ENCODE measurements at regions not wholly inside any gene's neighbourhood (a gene's known extent, or its start where the extent isn't known, plus 50 kb on each side); places are given as distances from the start of the nearest gene placed in this dataset.

- DNase-seq (ENCODE audit: low read depth), result no peak
These were observed 140.8 kb downstream of the IRX1 start for GRCh38 chr5:3736466-3736865.

- DNase-seq (ENCODE audit: low read depth), result no peak
These were observed 141.3 kb downstream of the IRX1 start for GRCh38 chr5:3736926-3737325.

- DNase-seq (ENCODE audit: low read depth), result no peak
These were observed 143.3 kb downstream of the IRX1 start for GRCh38 chr5:3738919-3739318.

GRCh38 chr5:3740546-3741373, 145.1 kb downstream of the IRX1 start:
- DNase-seq (ENCODE audit: low read depth), result no peak

- DNase-seq (ENCODE audit: low read depth), result no peak
These were observed 145.7 kb downstream of the IRX1 start for GRCh38 chr5:3741374-3741770.

- DNase-seq (ENCODE audit: low read depth), result no peak
These were observed 147.1 kb downstream of the IRX1 start for GRCh38 chr5:3742750-3743149.

- no peak for DNase-seq (ENCODE audit: low read depth)
These were observed 156.2 kb downstream of the IRX1 start for GRCh38 chr5:3751846-3752245.

GRCh38 chr5:3778000-3778550, 182.4 kb downstream of the IRX1 start:
- DNase-seq (ENCODE audit: low read depth), result no peak

GRCh38 chr5:3778945-3779344, 183.3 kb downstream of the IRX1 start:
- no peak for DNase-seq (ENCODE audit: low read depth)

- no peak for DNase-seq (ENCODE audit: low read depth)
These were observed 184.6 kb downstream of the IRX1 start for GRCh38 chr5:3780278-3780677.

- DNase-seq (ENCODE audit: low read depth), result no peak
These were observed 185.3 kb downstream of the IRX1 start for GRCh38 chr5:3780907-3781306.

GRCh38 chr5:3784854-3785253, 189.2 kb downstream of the IRX1 start:
- DNase-seq (ENCODE audit: low read depth), result no peak

- no peak for DNase-seq (ENCODE audit: low read depth)
These were observed 190.5 kb downstream of the IRX1 start for GRCh38 chr5:3786165-3786564.

GRCh38 chr5:3786891-3787430, 191.3 kb downstream of the IRX1 start:
- DNase-seq (ENCODE audit: low read depth), result no peak

GRCh38 chr5:3787604-3788003, 192.0 kb downstream of the IRX1 start:
- no peak for DNase-seq (ENCODE audit: low read depth)

- DNase-seq (ENCODE audit: low read depth), result no peak
These were observed 194.0 kb downstream of the IRX1 start for GRCh38 chr5:3789519-3790193.

GRCh38 chr5:3793162-3793561, 197.5 kb downstream of the IRX1 start:
- no peak for DNase-seq (ENCODE audit: low read depth)

GRCh38 chr5:3794611-3795010, 199.0 kb downstream of the IRX1 start:
- DNase-seq (ENCODE audit: low read depth), result no peak

- no peak for DNase-seq (ENCODE audit: low read depth)
These were observed 201.1 kb downstream of the IRX1 start for GRCh38 chr5:3796736-3797135.

- DNase-seq (ENCODE audit: low read depth), result no peak
These were observed 206.3 kb downstream of the IRX1 start for GRCh38 chr5:3801967-3802366.

GRCh38 chr5:3809455-3809854, 213.8 kb downstream of the IRX1 start:
- DNase-seq (ENCODE audit: low read depth), result no peak

- DNase-seq (ENCODE audit: low read depth), result no peak
These were observed 215.5 kb downstream of the IRX1 start for GRCh38 chr5:3811116-3811515.

- no peak for DNase-seq (ENCODE audit: low read depth)
These were observed 223.0 kb downstream of the IRX1 start for GRCh38 chr5:3818624-3819023.

All from HS-27A (cell line).